Uterus (tissue), 3 donors: ENCODE measurements at regions not wholly inside any gene's neighbourhood (a gene's known extent, or its start where the extent isn't known, plus 50 kb on each side); places are given as distances from the start of the nearest gene placed in this dataset.

ENCODE experiments used
- DNase-seq, 2 donors: peaks; one replicate each; pipeline ENCODE4 v3.0.0-alpha.2; 2019 to 2020
- H3K27ac ChIP-seq, 2 donors: fragments of 200-600 bp; sonication (generic); 1 replicate in 1 of 2; 2 replicates in 1 of 2; pipeline ENCODE4 v1.5.1; 2016 to 2018
- H3K27me3 ChIP-seq, 2 donors: fragments of 200-600 bp; sonication (generic); one replicate each; pipeline ENCODE4 v1.5.1; 2018 to 2019; ENCODE audit warnings: control low read depth in 1 of 2
- H3K36me3 ChIP-seq, 2 donors: fragments of 200-600 bp; sonication (generic); one replicate each; pipeline ENCODE4 v1.5.1; 2019; ENCODE audit warnings: control low read depth in 1 of 2
- H3K4me1 ChIP-seq, 2 donors: fragments of 200-600 bp; sonication (generic); one replicate each; pipeline ENCODE4 v1.5.1; 2018 to 2019; ENCODE audit warnings: control low read depth in 1 of 2
- H3K4me3 ChIP-seq, 2 donors: fragments of 200-600 bp; sonication (generic); 1 replicate in 1 of 2; 2 replicates in 1 of 2; pipeline ENCODE4 v1.5.1; 2018 to 2019; ENCODE audit warnings: mild to moderate bottlenecking in 1 of 2
- H3K9me3 ChIP-seq, 2 donors: fragments of 200-600 bp; sonication (generic); one replicate each; pipeline ENCODE4 v1.5.1; 2019; ENCODE audit warnings: control low read depth in 1 of 2
- CTCF ChIP-seq, 4 experiments: fragments of 200-600 bp in 2 of 4; fragments of 450-650 bp in 2 of 4; sonication (generic) in 2 of 4; IDR thresholded peaks; one replicate each; pipeline ENCODE4 v1.5.1; 2016 to 2019; ENCODE audit warnings: antibody characterized with exemption in 4 of 4, mild to moderate bottlenecking in 2 of 4, moderate library complexity in 1 of 4
- POLR2A ChIP-seq, 2 donors: fragments of 450-650 bp; IDR thresholded peaks; one replicate each; pipeline ENCODE4 v1.6.1; 2016; ENCODE audit warnings: antibody characterized with exemption in 2 of 2, mild to moderate bottlenecking in 1 of 2, moderate library complexity in 1 of 2
- intact Hi-C: fragments of 100-400 bp; cut with DNase I; formaldehyde crosslinking; loops from one replicate; pipeline ENCODE4 v1.15.1; 2023; ENCODE audit warnings: low total_unique reads
- donor health status: DM: yes; HTN: yes; CAD: no.

- no peaks in the 10 kb centered on the region for H3K27me3 ChIP-seq
- intact Hi-C loops: no loop called here
- DNase-seq: no peak
- H3K9me3 ChIP-seq: no peaks in the 10 kb centered on the region
- TF ChIP-seq CTCF (IDR thresholded peaks at IDR 0.05): no peak
- TF ChIP-seq POLR2A (IDR thresholded peaks at IDR 0.05): no peak
- H3K4me3 ChIP-seq: no peak overlapping the region
- H3K36me3 ChIP-seq: no peaks in the 10 kb centered on the region
- H3K27ac ChIP-seq: no peak overlapping the region
- H3K4me1 ChIP-seq: peaks cover 0 to 14% of the 10 kb centered on the region in 2 donors
Measured at GRCh38 chr1:109818271-109818987, 54.7 kb upstream of the EPS8L3 start.

- Histone ChIP-seq H3K36me3 (no peaks in the 10 kb centered on the region), H3K27me3 (no peaks in the 10 kb centered on the region), H3K27ac (no peak overlapping the region), H3K4me1 (peaks cover 0 to 14% of the 10 kb centered on the region in 2 donors), H3K9me3 (no peaks in the 10 kb centered on the region), H3K4me3 (no peak overlapping the region)
- TF ChIP-seq POLR2A (IDR thresholded peaks at IDR 0.05) (no peak), CTCF (IDR thresholded peaks at IDR 0.05) (no peak)
- intact Hi-C loops: no loop called here
- DNase-seq: no peak
Measured at GRCh38 chr1:109817881-109818270, 54.2 kb upstream of the EPS8L3 start.

- Histone ChIP-seq H3K9me3 (no peaks in the 10 kb centered on the region), H3K36me3 (no peaks in the 10 kb centered on the region), H3K4me3 (no peak overlapping the region), H3K4me1 (peaks cover 0 to 13% of the 10 kb centered on the region in 2 donors), H3K27me3 (no peaks in the 10 kb centered on the region), H3K27ac (no peak overlapping the region)
- intact Hi-C loops: no loop called here
- no peak for DNase-seq
- TF ChIP-seq CTCF (IDR thresholded peaks at IDR 0.05) (no peak), POLR2A (IDR thresholded peaks at IDR 0.05) (no peak)
Measured at GRCh38 chr1:109816975-109817535, 53.3 kb upstream of the EPS8L3 start.

GRCh38 chr1:109816175-109816811, 52.6 kb upstream of the EPS8L3 start:
- Histone ChIP-seq H3K27me3 (no peaks in the 10 kb centered on the region), H3K4me1 (peaks cover 0 to 7% of the 10 kb centered on the region in 2 donors), H3K9me3 (no peaks in the 10 kb centered on the region), H3K4me3 (no peak overlapping the region), H3K36me3 (no peaks in the 10 kb centered on the region), H3K27ac (no peak overlapping the region)
- intact Hi-C loops: no loop called here
- DNase-seq: no peak
- TF ChIP-seq POLR2A (IDR thresholded peaks at IDR 0.05) (no peak), CTCF (IDR thresholded peaks at IDR 0.05) (no peak)

GRCh38 chr1:109815809-109816174, 52.1 kb upstream of the EPS8L3 start:
- Histone ChIP-seq H3K36me3 (no peaks in the 10 kb centered on the region), H3K27ac (no peak overlapping the region), H3K27me3 (no peaks in the 10 kb centered on the region), H3K9me3 (no peaks in the 10 kb centered on the region), H3K4me1 (peaks cover 0 to 7% of the 10 kb centered on the region in 2 donors), H3K4me3 (no peak overlapping the region)
- TF ChIP-seq POLR2A (IDR thresholded peaks at IDR 0.05) (no peak), CTCF (IDR thresholded peaks at IDR 0.05) (no peak)
- DNase-seq: no peak
- intact Hi-C loops: no loop called here
